Left ventricle myocardium inferior (tissue), 1 donor: ENCODE measurements at regions not wholly inside any gene's neighbourhood (a gene's known extent, or its start where the extent isn't known, plus 50 kb on each side); places are given as distances from the start of the nearest gene placed in this dataset.

Experiments
- DNase-seq: peaks from one replicate; pipeline ENCODE4 v3.0.0-alpha.2; 2020
- H3K27ac ChIP-seq: fragments of 200-600 bp; replicated peaks from 2 replicates; pipeline ENCODE4 v1.8.0; 2021
- H3K27me3 ChIP-seq: fragments of 200-600 bp; 2 replicates; pipeline ENCODE4 v1.8.0; 2021; ENCODE audit warnings: low read depth
- H3K36me3 ChIP-seq: fragments of 200-600 bp; 2 replicates; pipeline ENCODE4 v1.8.0; 2021
- H3K4me1 ChIP-seq: fragments of 200-600 bp; 2 replicates; pipeline ENCODE4 v1.8.0; 2021
- H3K4me3 ChIP-seq: fragments of 200-600 bp; 2 replicates; pipeline ENCODE4 v1.8.0; 2021; ENCODE audit warnings: mild to moderate bottlenecking, moderate library complexity
- H3K9me3 ChIP-seq: fragments of 200-600 bp; replicated peaks from 2 replicates; pipeline ENCODE4 v1.8.0; 2021
- intact Hi-C: fragments of 100-400 bp; cut with micrococcal nuclease; formaldehyde crosslinking; loops from one replicate; pipeline ENCODE4 v1.11.0; 2022
- TF ChIP-seq, protein P1 (sequence below): fragments of 200-600 bp; IDR thresholded peaks from 2 replicates; pipeline ENCODE4 v1.8.0; 2021; ENCODE audit warnings: antibody characterized with exemption, mild to moderate bottlenecking, borderline replicate concordance
- donor health status: DM: no; HTN: yes; CAD: no; lungs with severe emphysema.

DNA sequence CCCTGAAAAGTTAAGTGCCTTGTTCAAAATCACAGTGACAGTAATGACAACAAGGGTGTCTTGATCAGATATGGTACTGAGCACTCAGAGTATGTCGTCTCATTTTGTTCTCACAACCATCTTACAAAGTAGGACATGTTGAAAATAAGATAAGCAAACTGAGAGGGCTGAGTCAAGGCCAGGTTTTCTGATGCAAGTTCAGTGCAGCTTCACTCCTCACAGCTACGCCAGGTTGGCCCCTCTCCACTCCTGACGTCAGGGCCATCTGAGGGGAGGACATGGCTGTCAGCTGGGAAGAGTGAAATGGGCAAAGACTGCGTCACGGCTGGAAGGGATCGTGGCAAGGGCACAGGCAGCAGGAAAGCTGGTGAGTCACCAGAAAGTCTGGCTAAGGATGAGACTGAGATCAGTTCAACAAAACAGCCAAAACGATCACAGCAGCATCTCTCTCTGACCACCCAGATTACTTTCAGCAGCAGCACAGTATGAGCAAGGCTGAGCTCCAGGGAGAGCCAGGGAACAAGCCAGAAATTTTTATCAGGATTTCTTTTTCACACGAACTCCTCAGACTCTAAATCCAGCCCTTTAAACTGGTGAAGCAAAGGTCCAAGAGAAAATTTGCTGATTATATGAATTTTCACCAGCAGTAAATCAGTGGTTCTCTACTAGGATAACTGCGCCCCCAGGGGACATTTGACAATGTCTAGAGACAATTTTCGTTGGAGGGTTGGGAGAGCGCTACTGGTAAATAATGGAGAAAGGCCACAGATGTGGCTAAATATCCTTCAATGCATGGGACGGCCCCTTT, 297.9 kb upstream of the AMIGO2 start:
- Histone ChIP-seq H3K27me3 (no peaks in the 10 kb centered on the region), H3K27ac (peak overlapping the region; percentile 63), H3K36me3 (no peaks in the 10 kb centered on the region), H3K9me3 (peaks cover 33% of the 10 kb centered on the region), H3K4me3 (no peak overlapping the region), H3K4me1 (peaks cover 27% of the 10 kb centered on the region)
- DNase-seq = peak; percentile 96
- intact Hi-C loops = no loop called here
- TF ChIP-seq, protein P1, sequence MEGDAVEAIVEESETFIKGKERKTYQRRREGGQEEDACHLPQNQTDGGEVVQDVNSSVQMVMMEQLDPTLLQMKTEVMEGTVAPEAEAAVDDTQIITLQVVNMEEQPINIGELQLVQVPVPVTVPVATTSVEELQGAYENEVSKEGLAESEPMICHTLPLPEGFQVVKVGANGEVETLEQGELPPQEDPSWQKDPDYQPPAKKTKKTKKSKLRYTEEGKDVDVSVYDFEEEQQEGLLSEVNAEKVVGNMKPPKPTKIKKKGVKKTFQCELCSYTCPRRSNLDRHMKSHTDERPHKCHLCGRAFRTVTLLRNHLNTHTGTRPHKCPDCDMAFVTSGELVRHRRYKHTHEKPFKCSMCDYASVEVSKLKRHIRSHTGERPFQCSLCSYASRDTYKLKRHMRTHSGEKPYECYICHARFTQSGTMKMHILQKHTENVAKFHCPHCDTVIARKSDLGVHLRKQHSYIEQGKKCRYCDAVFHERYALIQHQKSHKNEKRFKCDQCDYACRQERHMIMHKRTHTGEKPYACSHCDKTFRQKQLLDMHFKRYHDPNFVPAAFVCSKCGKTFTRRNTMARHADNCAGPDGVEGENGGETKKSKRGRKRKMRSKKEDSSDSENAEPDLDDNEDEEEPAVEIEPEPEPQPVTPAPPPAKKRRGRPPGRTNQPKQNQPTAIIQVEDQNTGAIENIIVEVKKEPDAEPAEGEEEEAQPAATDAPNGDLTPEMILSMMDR = no peak

DNA sequence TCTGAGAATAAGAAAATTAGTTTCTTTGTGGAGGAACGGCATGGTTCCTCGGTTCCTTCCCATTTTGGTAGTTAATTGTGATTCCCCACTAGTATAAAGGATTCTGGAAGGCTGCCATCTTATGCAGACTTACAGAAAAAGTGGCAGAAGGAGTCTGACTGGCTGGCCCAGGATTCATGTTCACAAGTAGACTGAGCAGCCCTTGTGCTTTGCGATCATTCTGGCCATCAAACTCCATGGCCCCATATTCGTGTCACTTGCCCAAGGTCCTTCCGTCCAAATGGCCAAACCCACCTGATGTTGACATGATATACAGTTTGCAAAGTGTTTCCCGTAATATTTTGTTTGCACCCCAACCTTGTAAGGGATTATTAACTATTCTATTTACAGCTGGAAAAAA, 297.2 kb upstream of the AMIGO2 start:
- H3K27me3 ChIP-seq = no peaks in the 10 kb centered on the region
- H3K4me1 ChIP-seq = peaks cover 27% of the 10 kb centered on the region
- peak overlapping the region; percentile 63 for H3K27ac ChIP-seq
- peaks cover 33% of the 10 kb centered on the region for H3K9me3 ChIP-seq
- no peak for DNase-seq
- TF ChIP-seq, protein P1 = no peak
- H3K4me3 ChIP-seq = no peak overlapping the region
- H3K36me3 ChIP-seq = no peaks in the 10 kb centered on the region
- intact Hi-C loops = no loop called here

DNA sequence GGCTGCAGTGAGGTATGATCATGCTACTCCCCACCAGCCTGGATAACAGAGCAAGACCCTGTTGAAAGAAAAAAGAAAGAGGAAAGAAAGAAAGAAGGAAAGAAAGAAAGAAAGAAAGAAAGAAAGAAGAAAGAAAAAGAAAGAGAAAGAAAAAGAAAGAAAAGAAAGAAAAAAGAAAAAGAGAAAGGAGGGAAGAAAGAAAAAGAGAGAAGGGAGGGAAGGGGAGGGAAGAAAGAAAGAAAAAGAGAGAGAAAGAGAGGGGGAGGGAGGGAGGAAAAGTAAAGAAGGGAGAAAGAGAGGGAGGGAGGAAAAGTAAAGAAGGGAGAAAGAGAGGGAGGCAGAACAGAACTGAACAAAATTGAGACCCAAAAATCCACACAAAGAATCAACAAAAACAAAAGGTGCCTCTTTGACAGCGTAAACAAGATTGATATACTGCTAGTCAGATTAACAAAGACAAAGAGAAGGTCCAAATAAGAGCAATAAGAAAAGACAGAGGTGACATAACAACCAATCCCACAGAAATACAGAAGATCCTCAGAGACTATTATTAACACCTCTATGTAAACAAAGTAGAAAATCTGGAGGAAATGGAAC, 293.9 kb upstream of the AMIGO2 start:
- H3K27me3 ChIP-seq = no peaks in the 10 kb centered on the region
- peaks cover 27% of the 10 kb centered on the region for H3K9me3 ChIP-seq
- DNase-seq = no peak
- intact Hi-C loops = no loop called here
- TF ChIP-seq, protein P1 = no peak
- H3K27ac ChIP-seq = no peak overlapping the region
- H3K4me3 ChIP-seq = no peak overlapping the region
- no peaks in the 10 kb centered on the region for H3K36me3 ChIP-seq
- H3K4me1 ChIP-seq = peaks cover 19% of the 10 kb centered on the region

DNA sequence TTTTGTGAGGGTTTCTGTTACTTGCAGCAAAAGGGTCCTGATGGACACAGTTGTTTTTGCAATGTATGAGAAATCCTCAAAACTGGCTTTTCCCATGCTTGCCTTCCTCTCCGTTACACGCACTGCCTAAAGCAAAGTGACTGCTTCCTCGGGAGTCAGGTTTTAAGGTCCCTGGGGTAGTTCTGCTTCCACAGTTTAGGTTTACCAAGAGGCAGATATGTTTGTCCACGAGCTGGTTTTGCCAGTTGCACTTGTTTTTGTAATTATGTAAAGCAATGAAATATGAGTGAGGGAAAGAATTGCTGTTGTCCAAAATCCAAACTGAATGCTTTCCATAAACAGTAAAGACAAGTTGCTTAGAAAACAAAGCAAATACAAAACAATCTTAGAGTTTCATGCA, 290.7 kb upstream of the AMIGO2 start:
- no peak for DNase-seq
- H3K36me3 ChIP-seq = no peaks in the 10 kb centered on the region
- peaks cover 5% of the 10 kb centered on the region for H3K4me1 ChIP-seq
- intact Hi-C loops = no loop called here
- peaks cover 3% of the 10 kb centered on the region for H3K27me3 ChIP-seq
- H3K27ac ChIP-seq = no peak overlapping the region
- peaks cover 17% of the 10 kb centered on the region for H3K9me3 ChIP-seq
- TF ChIP-seq, protein P1 = no peak
- H3K4me3 ChIP-seq = no peak overlapping the region

DNA sequence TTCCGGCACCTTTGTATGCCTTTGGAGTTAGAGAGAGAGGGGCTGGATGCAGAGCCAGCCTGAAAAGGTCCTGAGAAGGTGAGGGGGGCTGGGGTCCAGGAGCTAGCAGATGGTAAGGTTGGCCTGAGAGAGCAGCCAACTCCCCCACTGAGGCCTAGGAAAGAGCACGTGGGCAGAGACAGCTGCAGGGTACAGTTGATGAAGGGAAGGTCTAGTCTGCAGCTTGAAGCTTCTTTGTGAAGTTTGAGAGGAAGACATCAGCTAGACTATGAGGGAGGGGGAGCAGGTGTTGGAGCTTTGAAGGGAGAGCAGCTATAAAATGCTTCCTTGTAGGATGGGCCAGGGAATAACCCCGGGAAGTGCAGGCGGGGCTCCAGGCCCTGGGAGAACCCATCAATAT, 289.3 kb upstream of the AMIGO2 start:
- Histone ChIP-seq H3K27ac (no peak overlapping the region), H3K36me3 (no peaks in the 10 kb centered on the region), H3K9me3 (peaks cover 5% of the 10 kb centered on the region), H3K4me3 (no peak overlapping the region), H3K4me1 (peaks cover 5% of the 10 kb centered on the region), H3K27me3 (peaks cover 6% of the 10 kb centered on the region)
- intact Hi-C loops = no loop called here
- no peak for DNase-seq
- TF ChIP-seq, protein P1 = no peak
